GM18951 (cell line): ENCODE measurements at regions not wholly inside any gene's neighbourhood (a gene's known extent, or its start where the extent isn't known, plus 50 kb on each side); places are given as distances from the start of the nearest gene placed in this dataset.

ENCODE experiments used
- POLR2A ChIP-seq: IDR thresholded peaks from 4 replicates; pipeline ENCODE4 v1.6.1; 2011; ENCODE audit warnings: mild to moderate bottlenecking; ENCODE audit not compliant: insufficient read length, insufficient read depth; ENCODE audit errors: extremely low read depth
- in situ Hi-C: fragments of 300-500 bp; cut with MboI; formaldehyde crosslinking; loops from one replicate; pipeline ENCODE4 v1.12.0; 2022; ENCODE audit warnings: low sequenced_read_pairs, mixed read lengths, inconsistent platforms; ENCODE audit not compliant: unreplicated experiment

DNA sequence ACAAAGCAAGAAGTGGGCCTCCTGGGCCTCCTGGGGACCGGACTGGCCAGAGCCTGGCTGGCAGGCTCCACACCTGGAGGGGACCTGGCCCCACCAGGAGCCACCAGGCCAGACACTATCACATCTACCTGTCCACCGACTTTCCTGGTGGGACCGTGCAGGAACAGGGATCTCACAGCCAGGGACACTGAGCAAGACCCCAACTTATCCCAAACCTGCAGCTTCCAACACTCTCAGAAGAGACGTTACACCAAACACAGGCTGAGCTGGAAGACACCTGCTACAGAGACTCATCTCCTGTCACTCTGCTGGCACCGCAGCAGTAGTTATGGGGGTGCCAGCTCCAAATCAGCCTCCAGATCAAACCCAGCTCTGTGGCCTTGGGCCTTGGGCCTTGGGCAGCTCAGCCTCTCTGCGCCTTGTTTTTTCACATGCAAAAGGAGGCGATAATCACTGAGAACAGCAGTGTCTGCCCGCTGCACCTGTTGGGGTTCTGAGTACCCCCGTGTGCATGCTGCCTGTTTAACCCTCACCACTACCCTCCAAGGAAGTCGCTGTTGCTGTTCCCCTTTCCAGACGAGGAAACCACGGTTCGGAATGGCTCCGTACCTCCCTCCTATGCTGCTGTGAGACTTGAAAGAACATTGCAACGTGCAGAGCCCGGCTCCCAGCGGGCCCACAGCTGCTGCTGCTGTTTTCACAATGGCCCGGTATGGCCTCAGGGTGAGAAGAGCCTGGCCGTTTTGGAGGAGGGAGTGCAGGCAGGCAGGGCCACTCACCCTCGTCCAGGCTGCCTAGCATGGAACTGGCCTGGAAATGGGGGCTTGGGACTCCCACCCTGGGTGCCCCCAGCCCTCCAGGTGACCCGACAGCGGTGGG lies 69.6 kb downstream of the ADRA2C start:
- in situ Hi-C loops: no loop called here
- TF ChIP-seq POLR2A: no peak

DNA sequence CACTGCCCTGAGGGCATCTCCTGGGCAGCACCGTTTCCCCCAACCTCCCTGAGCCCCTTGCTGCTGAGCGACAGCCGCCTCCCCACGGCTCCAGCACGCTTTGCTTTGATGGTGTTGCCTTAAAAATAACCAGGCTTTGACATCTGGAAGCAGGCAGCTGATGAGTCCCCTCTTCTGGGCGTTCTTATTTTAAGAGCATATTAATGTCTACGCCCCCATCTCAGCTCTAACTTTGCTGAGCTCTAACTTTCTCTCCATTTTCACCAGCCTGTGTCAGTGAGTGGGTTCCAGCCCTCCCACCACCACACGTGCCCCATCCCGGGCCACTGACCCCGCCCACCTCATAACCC lies 70.2 kb downstream of the ADRA2C start:
- in situ Hi-C loops: no loop called here
- TF ChIP-seq POLR2A: no peak

DNA sequence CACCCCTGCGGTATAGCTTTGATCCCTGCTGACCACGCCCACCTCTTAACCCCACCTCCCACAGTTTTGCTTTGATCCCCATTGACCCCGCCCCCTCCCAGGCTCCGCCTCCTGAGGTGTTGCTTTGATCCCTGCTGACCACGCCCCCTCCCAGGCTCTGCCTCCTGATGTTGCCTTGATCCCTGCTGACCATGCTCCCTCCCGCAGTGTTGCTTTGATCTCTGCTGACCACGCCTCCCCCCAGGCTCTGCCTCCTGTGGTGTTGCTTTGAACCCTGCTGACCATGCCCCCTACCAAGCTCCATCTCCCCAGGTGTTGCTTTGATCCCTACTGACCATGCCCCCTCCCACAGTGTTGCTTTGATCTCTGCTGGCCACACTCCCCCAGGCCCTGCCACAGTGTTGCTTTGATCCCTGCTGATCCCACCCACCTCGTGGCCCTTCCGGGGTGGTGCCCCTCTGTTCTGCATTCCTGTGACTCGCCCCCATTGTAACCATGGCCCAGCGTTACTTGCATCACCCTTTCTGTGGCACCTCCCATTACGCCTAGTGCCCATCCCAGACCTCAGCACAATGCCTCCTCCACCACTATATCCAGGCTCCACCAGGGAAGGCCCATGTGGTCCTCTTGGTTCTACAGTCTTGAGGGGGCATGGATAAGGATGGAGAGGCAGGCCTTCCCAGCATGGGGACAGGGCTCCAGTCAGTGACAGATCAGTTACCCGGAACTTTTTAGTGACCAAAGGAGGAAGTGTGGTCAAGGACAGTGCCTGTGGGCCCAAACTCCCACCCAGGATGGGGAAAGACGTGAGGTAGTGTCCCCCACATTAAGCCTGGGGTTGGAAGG lies 70.8 kb downstream of the ADRA2C start:
- in situ Hi-C loops: no loop called here
- TF ChIP-seq POLR2A: no peak

DNA sequence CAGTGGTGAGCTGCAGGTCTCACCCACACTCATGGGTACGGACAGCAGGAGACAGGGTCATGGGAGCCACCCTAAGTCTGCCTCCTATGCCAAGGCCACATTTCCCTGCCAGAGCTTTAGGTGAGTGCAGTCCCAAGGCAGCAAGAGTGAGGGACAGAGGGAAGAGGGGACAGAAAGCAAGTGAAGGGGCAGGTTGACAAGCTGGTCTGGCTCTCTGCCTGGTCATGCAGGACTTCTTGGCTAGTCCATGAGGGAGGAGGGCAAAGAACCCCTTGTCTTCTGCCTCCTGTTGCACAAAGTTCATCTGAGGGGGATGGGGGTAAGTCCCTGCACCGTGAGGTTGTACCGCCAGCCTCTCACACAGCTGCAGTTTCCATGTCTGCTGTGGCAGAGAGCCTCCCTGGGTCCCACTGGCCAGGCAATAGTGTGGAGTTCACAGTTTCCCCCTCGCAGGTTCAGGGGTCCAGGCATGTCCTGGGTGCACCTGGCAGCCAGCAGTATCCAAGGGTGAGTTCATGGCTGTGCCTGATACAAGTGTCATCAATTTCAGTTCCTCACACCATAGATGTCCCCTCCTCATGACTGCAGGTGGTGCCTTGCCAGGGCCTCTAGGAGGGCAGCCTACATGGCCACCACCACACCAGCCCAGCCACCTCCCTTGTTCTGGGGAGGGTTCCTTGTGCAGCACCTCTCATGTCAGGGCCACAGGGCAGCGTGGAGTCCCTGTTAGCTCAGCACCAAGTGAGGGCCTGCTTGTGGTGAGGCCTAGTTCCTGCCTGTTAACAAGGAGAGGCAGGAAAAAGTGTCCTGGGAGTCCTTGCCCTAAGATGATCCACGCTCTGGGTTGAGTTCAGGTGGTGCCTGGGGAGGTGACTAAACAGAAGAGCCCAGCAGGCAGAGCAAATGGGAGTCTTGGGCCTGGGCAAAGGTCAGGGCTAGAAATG lies 72.5 kb downstream of the ADRA2C start:
- TF ChIP-seq POLR2A: no peak
- in situ Hi-C loops: no loop called here

DNA sequence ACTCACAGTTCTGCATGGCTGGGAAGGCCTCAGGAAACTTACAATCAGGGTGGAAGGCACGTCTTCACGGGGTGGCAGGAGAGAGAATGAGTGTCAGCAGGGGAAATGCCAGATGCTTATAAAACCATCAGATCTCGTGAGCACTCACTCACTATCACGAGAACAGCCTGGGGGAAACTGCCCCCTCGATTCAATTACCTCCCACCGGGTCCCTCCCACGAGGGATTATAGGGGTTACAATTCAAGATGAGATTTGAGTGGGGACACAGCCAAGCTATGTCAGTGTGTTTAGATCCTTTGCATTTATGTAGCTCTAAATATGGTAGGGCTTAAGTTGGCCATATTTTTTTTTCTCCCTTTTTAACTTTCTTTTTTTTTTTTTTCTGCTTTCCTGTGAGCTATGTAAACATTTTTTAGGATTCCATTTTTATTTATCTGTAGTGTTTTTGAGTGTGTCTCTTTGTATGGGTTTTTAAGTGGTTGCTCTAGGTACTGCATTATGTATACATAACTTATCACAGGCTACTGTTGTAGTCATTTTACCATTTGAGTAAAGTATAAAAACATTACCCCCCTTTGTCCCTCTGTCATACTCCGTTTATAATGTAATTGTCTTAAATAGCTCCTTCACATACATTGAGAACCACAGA lies 79.0 kb downstream of the ADRA2C start:
- in situ Hi-C loops: no loop called here
- TF ChIP-seq POLR2A: no peak

DNA sequence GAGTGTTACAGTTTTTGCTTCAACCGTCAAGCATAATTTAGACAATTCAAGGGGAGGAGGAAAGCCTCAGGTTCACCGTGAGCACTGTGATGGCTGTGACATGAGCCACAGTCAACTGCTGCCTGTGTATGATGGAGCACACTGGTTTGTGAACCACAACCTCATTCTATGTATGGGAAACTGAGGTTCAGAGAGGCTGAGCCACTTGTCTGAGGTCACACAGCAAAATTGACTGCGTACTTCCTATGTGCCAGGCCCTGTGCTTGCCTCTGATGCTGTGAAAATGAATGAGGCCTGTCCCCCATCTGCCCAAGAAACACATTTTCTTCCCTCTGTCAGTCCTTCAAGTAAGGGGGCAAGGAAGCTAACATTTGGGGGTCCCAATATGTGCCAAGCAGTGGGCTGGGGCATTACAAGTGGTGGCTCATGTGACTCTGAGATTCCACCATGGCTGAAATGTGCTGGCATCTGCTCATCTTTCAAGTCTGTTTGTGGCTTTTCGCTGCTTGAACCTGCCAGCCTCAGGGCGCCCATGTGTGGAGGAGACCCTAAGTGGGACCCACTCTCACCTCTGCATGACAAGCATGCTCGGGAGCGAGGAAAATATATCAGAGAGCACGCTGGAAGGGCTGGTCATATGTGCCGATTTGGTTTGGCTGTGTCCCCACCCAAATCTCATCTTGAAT lies 79.7 kb downstream of the ADRA2C start:
- in situ Hi-C loops: no loop called here
- no peak for TF ChIP-seq POLR2A

DNA sequence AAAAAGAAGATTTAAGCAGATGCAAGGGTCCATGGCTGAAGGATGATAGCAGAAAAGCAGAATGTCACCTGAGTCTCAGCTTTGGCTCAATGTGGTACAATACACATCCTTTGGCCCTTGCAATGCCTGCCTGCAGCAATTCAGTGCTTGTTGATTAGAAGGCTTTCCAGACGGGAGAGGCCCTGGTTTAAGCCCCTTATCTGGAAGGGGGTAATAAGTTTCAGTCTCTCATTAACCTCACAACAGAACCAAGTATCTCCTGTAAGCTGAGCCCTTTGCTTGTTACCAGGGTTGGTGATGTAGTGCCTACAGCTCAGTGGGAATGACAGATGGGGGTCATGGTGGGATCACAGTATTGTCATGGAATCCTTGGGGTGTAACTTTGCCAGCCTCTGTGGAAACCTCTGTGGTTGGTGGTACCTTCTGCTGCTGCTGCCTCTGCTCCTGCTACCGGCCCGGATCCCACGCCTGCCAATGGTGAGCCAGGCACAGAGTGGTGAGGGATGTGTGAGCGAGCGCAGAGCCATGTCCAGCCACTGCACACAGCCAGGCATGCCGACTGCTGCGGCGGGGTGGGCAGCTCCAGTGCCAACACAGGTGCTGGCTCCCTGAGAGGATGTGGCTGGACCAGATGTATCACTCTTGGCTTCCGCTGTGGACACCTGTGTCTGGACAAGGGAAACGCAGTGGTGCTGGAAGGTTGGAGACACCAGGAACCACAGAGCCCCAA lies 81.2 kb downstream of the ADRA2C start:
- no peak for TF ChIP-seq POLR2A
- in situ Hi-C loops: no loop called here

DNA sequence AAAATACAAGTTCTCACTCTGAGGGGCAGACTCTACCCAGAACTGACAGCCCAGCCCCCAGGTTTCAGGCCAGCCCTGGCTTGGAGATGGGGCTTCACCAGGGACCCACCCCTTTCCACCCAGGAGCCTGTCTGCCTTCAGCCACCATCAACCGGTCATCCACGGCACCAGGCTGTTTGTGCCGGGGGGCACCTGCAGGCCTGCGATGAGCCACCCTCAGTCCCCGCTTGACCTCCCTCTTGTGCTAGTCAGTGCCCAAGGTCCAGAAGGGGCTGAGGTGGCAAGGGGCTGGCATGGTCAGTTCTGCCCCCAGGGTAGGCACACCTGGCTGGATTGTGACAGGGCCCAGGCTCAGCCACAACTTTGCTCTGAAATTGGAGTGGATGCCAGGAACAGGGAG lies 82.1 kb downstream of the ADRA2C start:
- TF ChIP-seq POLR2A: no peak
- in situ Hi-C loops: no loop called here

DNA sequence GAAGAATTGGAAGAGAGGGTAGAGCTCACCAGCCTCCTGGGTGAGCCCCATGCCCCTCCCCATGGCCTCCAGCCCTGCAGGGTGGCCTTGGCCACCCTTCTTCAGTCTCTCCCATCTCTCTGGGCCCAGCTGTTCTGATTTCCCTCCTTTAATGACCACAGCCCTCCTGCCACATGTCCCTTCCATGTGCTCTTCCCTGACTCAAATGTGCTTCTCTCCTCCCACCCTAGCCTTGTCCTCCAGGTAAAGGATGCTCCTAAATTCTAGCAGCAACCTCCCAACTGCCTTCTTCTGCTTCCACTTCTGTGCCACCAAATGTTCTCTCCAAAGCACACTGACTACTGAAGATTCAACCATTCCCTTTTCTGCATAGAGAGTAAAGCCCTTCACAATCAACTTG lies 83.0 kb downstream of the ADRA2C start:
- TF ChIP-seq POLR2A: no peak

DNA sequence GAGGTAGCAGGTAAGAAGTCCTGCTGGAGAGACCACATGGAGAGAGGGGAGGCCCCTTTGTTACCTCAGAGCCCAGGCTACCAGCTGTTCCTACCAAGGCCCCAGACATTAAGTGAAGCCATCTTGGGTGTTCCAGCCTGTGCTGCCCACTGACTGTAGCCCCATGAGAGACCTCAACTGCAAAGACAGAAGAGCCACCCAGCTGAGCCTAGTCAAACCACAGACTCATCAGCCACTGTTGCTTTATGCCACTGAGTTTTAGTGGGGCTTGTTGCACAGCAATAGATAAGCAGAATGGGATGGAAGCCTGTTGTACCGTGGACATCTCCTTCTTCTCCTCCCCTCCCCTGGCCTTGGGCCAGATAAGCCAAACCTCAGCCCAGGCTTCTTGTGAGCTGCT lies 83.9 kb downstream of the ADRA2C start:
- no peak for TF ChIP-seq POLR2A
- in situ Hi-C loops: no loop called here

More for the DNA sequence above, 83.0 kb downstream of the ADRA2C start:
- in situ Hi-C loops: no loop called here

DNA sequence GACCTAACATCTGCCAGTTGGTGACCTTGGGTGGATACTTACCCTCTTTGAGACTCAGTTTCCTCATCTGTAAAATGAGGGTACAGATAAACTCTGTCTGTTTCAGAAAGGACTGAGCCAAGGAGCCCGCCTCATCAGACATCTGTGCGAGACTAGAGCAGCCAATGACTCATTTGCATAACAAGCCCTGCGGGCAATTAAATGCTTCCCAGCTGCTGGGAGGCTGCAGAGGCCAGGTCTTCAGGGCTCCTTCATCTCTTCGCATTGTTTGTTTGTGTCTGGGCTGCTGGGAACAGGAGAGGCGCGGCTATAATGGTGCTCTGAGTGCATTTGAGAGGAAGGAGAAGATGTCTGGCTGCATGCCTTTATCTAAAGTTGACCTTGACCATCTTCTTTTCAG lies 85.0 kb downstream of the ADRA2C start:
- TF ChIP-seq POLR2A: no peak
- in situ Hi-C loops: no loop called here
